Kidney (tissue), 13 donors: ENCODE measurements at regions not wholly inside any gene's neighbourhood (a gene's known extent, or its start where the extent isn't known, plus 50 kb on each side); places are given as distances from the start of the nearest gene placed in this dataset.

Experiments
- DNase-seq, 5 donors: peaks; one replicate each; pipeline ENCODE4 v3.0.0-alpha.2; 2013 to 2020
- FAIRE-seq: peaks from 2 replicates; lab custom pipeline; 2012; peaks lifted over from hg19 to GRCh38; lab: Jason Lieb, UNC
- H3K27ac ChIP-seq, 2 donors: one replicate each; pipeline ENCODE4 v1.7.0; 2013; ENCODE audit warnings: low read depth in 2 of 2, low read length in 2 of 2, inconsistent platforms in 1 of 2
- H3K27me3 ChIP-seq: one replicate; pipeline ENCODE4 v1.7.1; 2013; ENCODE audit warnings: low read length, inconsistent platforms; ENCODE audit not compliant: control insufficient read depth, insufficient read depth
- H3K36me3 ChIP-seq, 3 donors: one replicate each; pipeline versions ENCODE4 v1.7.0 to v1.7.1; 2013; ENCODE audit warnings: low read length in 3 of 3, control low read depth in 1 of 3, inconsistent platforms in 1 of 3; ENCODE audit not compliant: insufficient read depth in 3 of 3, control insufficient read depth in 2 of 3
- H3K4me1 ChIP-seq, 3 donors: one replicate each; pipeline versions ENCODE4 v1.7.0 to v1.7.1; 2013; ENCODE audit warnings: low read length in 3 of 3, inconsistent platforms in 1 of 3, low read depth in 1 of 3; ENCODE audit not compliant: control insufficient read depth in 2 of 3, insufficient read depth in 2 of 3
- H3K4me3 ChIP-seq, 3 donors: one replicate each; pipeline versions ENCODE4 v1.7.0 to v1.8.1; 2013; ENCODE audit warnings: low read length in 3 of 3, control low read depth in 1 of 3, inconsistent platforms in 1 of 3
- H3K9ac ChIP-seq, 3 donors: one replicate each; pipeline versions ENCODE4 v1.7.0 to v1.7.1; 2013; ENCODE audit warnings: low read length in 3 of 3, control low read depth in 1 of 3, inconsistent platforms in 1 of 3
- H3K9me3 ChIP-seq, 3 donors: one replicate each; pipeline versions ENCODE4 v1.7.0 to v1.7.1; 2013; ENCODE audit warnings: low read length in 3 of 3, control low read depth in 1 of 3, inconsistent platforms in 1 of 3; ENCODE audit not compliant: control insufficient read depth in 2 of 3, insufficient read depth in 1 of 3
- CTCF ChIP-seq: IDR thresholded peaks from 3 replicates; pipeline ENCODE4 v1.5.1; 2012; ENCODE audit warnings: mild to moderate bottlenecking, moderate library complexity, borderline replicate concordance; ENCODE audit not compliant: insufficient read depth; ENCODE audit errors: extremely low read depth
- intact Hi-C: fragments of 100-400 bp; cut with DNase I; formaldehyde crosslinking; loops from one replicate; pipeline ENCODE4 v1.11.1; 2022
- donor health status: control.
- donor health status: control.
- donor health status: control.
- donor health status: control.
- donor health status: control.
- donor health status: DM: yes; HTN: yes; CAD: no.
- donor health status: Normal renal cell carcinoma (clear cell type).

GRCh38 chr5:21613971-21614488, 1239.1 kb downstream of the CDH12 start:
- FAIRE-seq: no peak
- H3K4me3 ChIP-seq: no peak overlapping the region

GRCh38 chr5:21603796-21604195, 1249.3 kb downstream of the CDH12 start:
- FAIRE-seq (no peak), DNase-seq (no peak)
- intact Hi-C loops: no loop called here
- no peaks in the 10 kb centered on the region for H3K9me3 ChIP-seq
- H3K27me3 ChIP-seq: no peaks in the 10 kb centered on the region
- H3K4me1 ChIP-seq: no peaks in the 10 kb centered on the region
- TF ChIP-seq CTCF: no peak
- no peaks in the 10 kb centered on the region for H3K36me3 ChIP-seq
- H3K27ac ChIP-seq: no peak overlapping the region
- no peak overlapping the region for H3K4me3 ChIP-seq
- no peak overlapping the region for H3K9ac ChIP-seq

More at GRCh38 chr5:21613971-21614488, 1239.1 kb downstream of the CDH12 start:
- Histone ChIP-seq H3K27ac (no peak overlapping the region), H3K9me3 (no peaks in the 10 kb centered on the region), H3K27me3 (no peaks in the 10 kb centered on the region), H3K4me1 (no peaks in the 10 kb centered on the region), H3K36me3 (no peaks in the 10 kb centered on the region), H3K9ac (no peak overlapping the region)
- DNase-seq: no peak
- intact Hi-C loops: no loop called here
- no peak for TF ChIP-seq CTCF

- intact Hi-C loops: no loop called here
- FAIRE-seq: no peak
- Histone ChIP-seq H3K4me1 (no peaks in the 10 kb centered on the region), H3K9me3 (no peaks in the 10 kb centered on the region), H3K9ac (no peak overlapping the region), H3K4me3 (no peak overlapping the region), H3K36me3 (no peaks in the 10 kb centered on the region), H3K27ac (no peak overlapping the region), H3K27me3 (no peaks in the 10 kb centered on the region)
- TF ChIP-seq CTCF: no peak
- DNase-seq: no peak
Measured at GRCh38 chr5:21594566-21594965, 1258.6 kb downstream of the CDH12 start.

GRCh38 chr5:21593261-21593660, 1259.9 kb downstream of the CDH12 start:
- H3K4me3 ChIP-seq: no peak overlapping the region
- DNase-seq: no peak
- H3K36me3 ChIP-seq: no peaks in the 10 kb centered on the region
- H3K27me3 ChIP-seq: no peaks in the 10 kb centered on the region
- H3K4me1 ChIP-seq: no peaks in the 10 kb centered on the region
- H3K9me3 ChIP-seq: no peaks in the 10 kb centered on the region
- FAIRE-seq: no peak
- no peak overlapping the region for H3K27ac ChIP-seq
- no peak overlapping the region for H3K9ac ChIP-seq
- intact Hi-C loops: no loop called here
- no peak for TF ChIP-seq CTCF
